MM.1S (cell line): ENCODE measurements at regions not wholly inside any gene's neighbourhood (a gene's known extent, or its start where the extent isn't known, plus 50 kb on each side); places are given as distances from the start of the nearest gene placed in this dataset.

Experiments
- DNase-seq: peaks from one replicate; pipeline ENCODE4 v3.0.0-alpha.2; 2015
- H2AFZ ChIP-seq: fragments of 300-600 bp; sonication (generic); 2 replicates; pipeline ENCODE4 v1.6.0; 2016; ENCODE audit warnings: antibody characterized with exemption, low read length
- H3F3A ChIP-seq: fragments of 300-600 bp; sonication (generic); 2 replicates; pipeline ENCODE4 v1.6.1; 2016; ENCODE audit warnings: mild to moderate bottlenecking, antibody characterized with exemption, low read length, moderate library complexity, mixed read lengths; ENCODE audit not compliant: insufficient read depth
- H3K27ac ChIP-seq: fragments of 300-600 bp; sonication (generic); 2 replicates; pipeline ENCODE4 v1.5.1; 2016; ENCODE audit warnings: mild to moderate bottlenecking, low read length
- H3K27me3 ChIP-seq: fragments of 300-600 bp; sonication (generic); replicated peaks from 2 replicates; pipeline ENCODE4 v1.6.0; 2016; ENCODE audit warnings: low read length; ENCODE audit not compliant: insufficient read depth
- H3K36me3 ChIP-seq: fragments of 300-600 bp; sonication (generic); replicated peaks from 2 replicates; pipeline ENCODE4 v1.6.1; 2016; ENCODE audit warnings: mild to moderate bottlenecking, low read length, mixed read lengths; ENCODE audit not compliant: insufficient read depth
- H3K4me1 ChIP-seq: fragments of 300-600 bp; sonication (generic); 2 replicates; pipeline ENCODE4 v1.6.1; 2016; ENCODE audit warnings: low read length, mixed read lengths
- H3K4me2 ChIP-seq: fragments of 300-600 bp; sonication (generic); 2 replicates; pipeline ENCODE4 v1.6.0; 2016; ENCODE audit warnings: low read depth, low read length
- H3K4me3 ChIP-seq: fragments of 300-600 bp; sonication (generic); 2 replicates; pipeline ENCODE4 v1.5.1; 2016; ENCODE audit warnings: low read length, mixed read lengths
- H3K79me2 ChIP-seq: fragments of 300-600 bp; sonication (generic); 2 replicates; pipeline ENCODE4 v1.6.1; 2016; ENCODE audit warnings: mixed run types, low read length, mixed read lengths
- H3K9ac ChIP-seq: fragments of 300-600 bp; sonication (generic); 2 replicates; pipeline ENCODE4 v1.6.1; 2016; ENCODE audit warnings: low read length, mixed read lengths
- H3K9me2 ChIP-seq: fragments of 300-600 bp; sonication (generic); replicated peaks from 2 replicates; pipeline ENCODE4 v1.6.1; 2016; ENCODE audit warnings: mild to moderate bottlenecking, low read length, mixed read lengths; ENCODE audit not compliant: insufficient read depth
- H3K9me3 ChIP-seq: fragments of 300-600 bp; sonication (generic); replicated peaks from 2 replicates; pipeline ENCODE4 v1.6.1; 2016; ENCODE audit warnings: mild to moderate bottlenecking, low read length, mixed read lengths; ENCODE audit not compliant: insufficient read depth
- H4K20me1 ChIP-seq: fragments of 300-600 bp; sonication (generic); 2 replicates; pipeline ENCODE4 v1.6.1; 2016; ENCODE audit warnings: mild to moderate bottlenecking, low read length, moderate library complexity, mixed read lengths; ENCODE audit not compliant: insufficient read depth
- CTCF ChIP-seq: fragments of 300-600 bp; sonication (generic); IDR thresholded peaks from 2 replicates; pipeline ENCODE4 v1.5.1; 2016; ENCODE audit warnings: antibody characterized with exemption, low read length, mixed read lengths
- EZH2 ChIP-seq: fragments of 300-600 bp; sonication (generic); optimal IDR thresholded peaks from 2 replicates; pipeline ENCODE3; 2017; ENCODE audit warnings: low read depth, mild to moderate bottlenecking, antibody characterized with exemption, low read length, mixed read lengths
- EZH2phosphoT487 ChIP-seq: fragments of 300-600 bp; sonication (generic); IDR thresholded peaks from 2 replicates; pipeline ENCODE4 v1.6.1; 2018; ENCODE audit warnings: antibody characterized with exemption, low read length

DNA sequence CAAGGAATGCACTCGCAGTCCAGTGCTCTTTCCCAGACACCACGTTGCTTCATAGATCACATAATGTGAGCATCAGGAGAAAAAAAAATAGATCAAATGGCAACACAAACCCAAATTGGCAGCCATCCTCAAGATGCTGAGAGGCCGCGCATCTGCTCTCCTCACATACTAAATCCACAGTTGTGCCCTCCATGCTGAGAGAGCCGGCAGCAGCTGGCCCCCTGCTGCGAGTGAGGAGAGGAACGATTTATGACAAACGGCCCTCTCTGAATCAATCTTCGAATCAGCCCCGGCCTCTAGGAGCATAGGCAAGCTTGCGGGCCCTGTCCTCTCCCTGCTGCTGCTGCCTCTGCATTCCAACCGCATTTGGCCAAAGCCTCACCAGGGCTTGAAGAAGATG is 159.9 kb upstream of the TENM4 start:
- no peak overlapping the region for H3K27ac ChIP-seq
- TF ChIP-seq EZH2phosphoT487: no peak
- TF ChIP-seq CTCF: no peak
- no peak for TF ChIP-seq EZH2
- no peaks in the 10 kb centered on the region for H3K4me1 ChIP-seq
- no peaks in the 10 kb centered on the region for H3K79me2 ChIP-seq
- no peak overlapping the region for H3K4me3 ChIP-seq
- H2AFZ ChIP-seq: no peak overlapping the region
- no peak overlapping the region for H3K9ac ChIP-seq
- no peak overlapping the region for H3K4me2 ChIP-seq
- no peaks in the 10 kb centered on the region for H3K27me3 ChIP-seq
- H4K20me1 ChIP-seq: no peaks in the 10 kb centered on the region
- H3F3A ChIP-seq: no peaks in the 10 kb centered on the region
- DNase-seq: no peak
- no peaks in the 10 kb centered on the region for H3K9me2 ChIP-seq
- H3K9me3 ChIP-seq: no peaks in the 10 kb centered on the region
- no peaks in the 10 kb centered on the region for H3K36me3 ChIP-seq

DNA sequence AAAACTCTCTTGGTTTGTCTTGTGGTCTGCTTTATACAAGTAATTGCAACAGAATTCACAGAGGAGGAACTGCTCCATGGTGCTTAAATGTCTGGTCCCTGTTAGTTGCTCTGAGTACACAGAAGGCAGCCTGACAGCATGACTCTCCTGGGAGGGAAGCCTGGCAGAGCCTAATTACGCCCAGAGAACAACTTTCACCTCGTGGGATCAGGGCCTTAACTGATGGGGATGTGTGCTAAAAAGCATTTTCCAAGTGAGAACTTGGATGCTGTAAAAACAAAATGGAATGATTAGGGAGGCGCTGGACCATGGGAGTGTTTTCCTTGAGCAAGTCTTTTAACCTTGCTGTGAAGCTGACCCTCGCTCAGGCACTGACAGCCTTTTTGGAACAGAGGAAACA is 154.0 kb upstream of the TENM4 start:
- Histone ChIP-seq H3K4me3 (no peak overlapping the region), H3K9me2 (no peaks in the 10 kb centered on the region), H3K27me3 (no peaks in the 10 kb centered on the region), H2AFZ (no peak overlapping the region), H3K9ac (no peak overlapping the region), H3K9me3 (no peaks in the 10 kb centered on the region), H4K20me1 (no peaks in the 10 kb centered on the region), H3K4me2 (no peak overlapping the region), H3K4me1 (no peaks in the 10 kb centered on the region), H3K36me3 (no peaks in the 10 kb centered on the region), H3K79me2 (no peaks in the 10 kb centered on the region), H3K27ac (no peak overlapping the region), H3F3A (no peaks in the 10 kb centered on the region)
- no peak for TF ChIP-seq CTCF
- no peak for TF ChIP-seq EZH2phosphoT487
- no peak for TF ChIP-seq EZH2
- no peak for DNase-seq

DNA sequence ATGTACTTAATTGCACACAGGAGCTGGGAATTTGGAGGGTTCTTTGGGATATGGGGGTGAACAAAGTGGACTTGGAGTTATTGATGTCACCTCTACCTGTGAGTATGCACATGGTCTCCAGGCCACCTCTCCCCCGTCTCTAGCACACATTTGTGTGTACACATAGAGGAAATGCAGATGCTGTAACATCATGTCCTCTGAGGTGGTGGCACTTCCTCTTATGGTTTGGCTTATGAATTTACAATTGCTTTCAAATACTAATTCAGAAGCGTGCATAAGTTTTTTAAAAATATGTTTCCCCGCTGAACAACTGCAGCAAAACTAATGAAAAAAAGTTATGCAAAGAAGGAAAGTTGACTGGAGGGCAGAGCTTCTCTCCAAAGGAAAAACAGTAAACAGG is 152.0 kb upstream of the TENM4 start:
- Histone ChIP-seq H3K79me2 (no peaks in the 10 kb centered on the region), H3K9me3 (no peaks in the 10 kb centered on the region), H3K36me3 (no peaks in the 10 kb centered on the region), H3K4me3 (no peak overlapping the region), H3K27ac (no peak overlapping the region), H3K27me3 (no peaks in the 10 kb centered on the region), H3F3A (no peaks in the 10 kb centered on the region), H2AFZ (no peak overlapping the region), H3K4me1 (no peaks in the 10 kb centered on the region), H3K9me2 (no peaks in the 10 kb centered on the region), H4K20me1 (no peaks in the 10 kb centered on the region), H3K4me2 (no peak overlapping the region), H3K9ac (no peak overlapping the region)
- DNase-seq: no peak
- TF ChIP-seq EZH2phosphoT487 (no peak), EZH2 (no peak), CTCF (no peak)
